ENCODE measurements at regions not wholly inside any gene's neighbourhood (a gene's known extent, or its start where the extent isn't known, plus 50 kb on each side); places are given as distances from the start of the nearest gene placed in this dataset.

DNA sequence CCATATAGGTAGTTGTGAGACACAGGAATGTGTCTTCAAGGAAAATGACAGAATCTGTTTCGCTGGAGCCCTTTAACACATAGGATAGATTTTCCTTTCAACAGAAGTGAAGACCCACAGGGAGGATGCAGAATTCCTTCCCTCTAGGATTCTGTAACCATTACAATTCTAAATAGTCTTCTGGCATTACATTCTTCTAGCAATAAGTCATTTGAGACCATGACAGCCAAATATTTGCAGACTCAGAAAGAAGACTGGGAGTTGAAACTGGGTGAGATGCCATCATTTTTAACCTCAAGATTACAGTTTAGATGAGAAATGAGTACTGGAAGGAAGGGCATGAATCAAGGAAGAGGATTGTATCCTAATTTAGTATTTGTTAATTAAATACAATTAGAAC is 61.6 kb downstream of the ZBTB18 start:
- DNase-seq (ENCODE audit: low read depth) (peak; percentile 93), FAIRE-seq (no peak)
- no peak overlapping the region for H3K4me3 ChIP-seq (ENCODE audit: insufficient read depth, low read depth, low read length)
- no peak overlapping the region for H2AFZ ChIP-seq (ENCODE audit: low read depth, low read length)
- no peaks in the 10 kb centered on the region for H3K9me3 ChIP-seq (ENCODE audit: insufficient read depth, low read depth, low read length)
- H3K36me3 ChIP-seq (ENCODE audit: insufficient read depth, low read length): no peaks in the 10 kb centered on the region
- H3K4me2 ChIP-seq (ENCODE audit: low read length): peak overlapping the region; percentile 49
- H3K27ac ChIP-seq (ENCODE audit: low read depth, low read length): peak overlapping the region; percentile 82
- H3K79me2 ChIP-seq (ENCODE audit: insufficient read depth, low read length): no peaks in the 10 kb centered on the region
- Mint-ChIP-seq H3K9me3 (ENCODE audit: unreplicated experiment) (no peaks in the 10 kb centered on the region), H3K4me1 (ENCODE audit: low read depth, unreplicated experiment) (peaks cover 39% of the 10 kb centered on the region), H3K27me3 (ENCODE audit: low read depth, unreplicated experiment) (peaks cover 8% of the 10 kb centered on the region), H3K27ac (ENCODE audit: unreplicated experiment) (peak overlapping the region; percentile 97), H3K4me3 (ENCODE audit: unreplicated experiment) (no peak overlapping the region), H3K36me3 (ENCODE audit: low read depth, unreplicated experiment) (no peaks in the 10 kb centered on the region)
- H3K27me3 ChIP-seq (ENCODE audit: insufficient read depth, low read length): no peaks in the 10 kb centered on the region
- H3K4me1 ChIP-seq (ENCODE audit: insufficient read depth, low read length): peaks cover 30% of the 10 kb centered on the region
- H3K9ac ChIP-seq (ENCODE audit: low read length): peak overlapping the region; percentile 58
- no peaks in the 10 kb centered on the region for H4K20me1 ChIP-seq (ENCODE audit: insufficient read depth, low read length)
- TF ChIP-seq, protein P1, sequence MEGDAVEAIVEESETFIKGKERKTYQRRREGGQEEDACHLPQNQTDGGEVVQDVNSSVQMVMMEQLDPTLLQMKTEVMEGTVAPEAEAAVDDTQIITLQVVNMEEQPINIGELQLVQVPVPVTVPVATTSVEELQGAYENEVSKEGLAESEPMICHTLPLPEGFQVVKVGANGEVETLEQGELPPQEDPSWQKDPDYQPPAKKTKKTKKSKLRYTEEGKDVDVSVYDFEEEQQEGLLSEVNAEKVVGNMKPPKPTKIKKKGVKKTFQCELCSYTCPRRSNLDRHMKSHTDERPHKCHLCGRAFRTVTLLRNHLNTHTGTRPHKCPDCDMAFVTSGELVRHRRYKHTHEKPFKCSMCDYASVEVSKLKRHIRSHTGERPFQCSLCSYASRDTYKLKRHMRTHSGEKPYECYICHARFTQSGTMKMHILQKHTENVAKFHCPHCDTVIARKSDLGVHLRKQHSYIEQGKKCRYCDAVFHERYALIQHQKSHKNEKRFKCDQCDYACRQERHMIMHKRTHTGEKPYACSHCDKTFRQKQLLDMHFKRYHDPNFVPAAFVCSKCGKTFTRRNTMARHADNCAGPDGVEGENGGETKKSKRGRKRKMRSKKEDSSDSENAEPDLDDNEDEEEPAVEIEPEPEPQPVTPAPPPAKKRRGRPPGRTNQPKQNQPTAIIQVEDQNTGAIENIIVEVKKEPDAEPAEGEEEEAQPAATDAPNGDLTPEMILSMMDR (IDR thresholded peaks at IDR 0.05; ENCODE audit: insufficient read depth, low read depth, low read length): no peak
- TF ChIP-seq EZH2 (IDR thresholded peaks at IDR 0.05; ENCODE audit: insufficient read depth, low read length): no peak

DNA sequence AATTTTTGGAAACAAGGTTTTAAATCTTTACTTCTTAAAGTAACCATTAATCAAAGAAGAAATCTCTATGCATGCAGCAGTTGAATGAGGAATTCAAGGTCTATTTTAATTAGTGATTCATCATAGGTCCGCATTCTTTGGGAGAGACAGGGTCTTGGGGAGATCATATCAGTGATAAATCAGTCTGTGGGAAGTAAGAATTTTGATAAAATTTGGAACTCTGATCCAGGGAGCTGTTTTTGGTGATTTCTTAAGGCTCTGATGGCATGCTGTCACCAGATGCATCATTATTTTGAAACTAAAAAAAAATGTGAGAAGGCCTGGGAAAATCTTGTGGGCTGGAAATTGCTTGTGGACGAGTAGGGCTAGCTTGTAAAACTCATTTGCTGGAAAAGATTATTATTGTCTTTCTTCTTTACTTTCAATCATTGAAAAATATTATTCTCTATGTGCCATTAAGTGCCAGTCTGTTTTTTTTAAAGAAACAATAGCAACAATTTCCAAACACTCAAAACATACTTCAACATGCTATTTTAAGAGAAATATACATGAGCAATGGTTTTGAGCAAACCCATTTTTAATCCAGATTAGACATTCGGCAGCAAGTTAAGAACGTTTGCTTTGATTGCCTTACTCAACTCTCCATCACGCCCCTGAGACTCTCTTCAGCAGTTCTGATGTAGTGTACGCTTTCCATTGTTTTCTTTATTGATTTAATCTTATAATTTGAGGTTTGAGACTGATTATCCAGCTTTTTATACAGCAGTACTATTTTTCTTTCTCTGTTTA is 62.6 kb downstream of the ZBTB18 start:
- Mint-ChIP-seq H3K27ac (ENCODE audit: unreplicated experiment) (peak overlapping the region; percentile 98), H3K9me3 (ENCODE audit: unreplicated experiment) (no peaks in the 10 kb centered on the region), H3K4me3 (ENCODE audit: unreplicated experiment) (no peak overlapping the region), H3K36me3 (ENCODE audit: low read depth, unreplicated experiment) (no peaks in the 10 kb centered on the region), H3K27me3 (ENCODE audit: low read depth, unreplicated experiment) (peaks cover 7% of the 10 kb centered on the region), H3K4me1 (ENCODE audit: low read depth, unreplicated experiment) (peaks cover 40% of the 10 kb centered on the region)
- H3K9me3 ChIP-seq (ENCODE audit: insufficient read depth, low read depth, low read length): no peaks in the 10 kb centered on the region
- DNase-seq (ENCODE audit: low read depth) (peak; percentile 96), FAIRE-seq (peak; percentile 39)
- peak overlapping the region; percentile 82 for H3K27ac ChIP-seq (ENCODE audit: low read depth, low read length)
- H3K4me3 ChIP-seq (ENCODE audit: insufficient read depth, low read depth, low read length): no peak overlapping the region
- peak overlapping the region; percentile 49 for H3K9ac ChIP-seq (ENCODE audit: low read length)
- no peaks in the 10 kb centered on the region for H4K20me1 ChIP-seq (ENCODE audit: insufficient read depth, low read length)
- no peak overlapping the region for H2AFZ ChIP-seq (ENCODE audit: low read depth, low read length)
- H3K79me2 ChIP-seq (ENCODE audit: insufficient read depth, low read length): no peaks in the 10 kb centered on the region
- H3K4me2 ChIP-seq (ENCODE audit: low read length): peak overlapping the region; percentile 50
- H3K4me1 ChIP-seq (ENCODE audit: insufficient read depth, low read length): peaks cover 32% of the 10 kb centered on the region
- H3K36me3 ChIP-seq (ENCODE audit: insufficient read depth, low read length): no peaks in the 10 kb centered on the region
- TF ChIP-seq, protein P1 (IDR thresholded peaks at IDR 0.05; ENCODE audit: insufficient read depth, low read depth, low read length): no peak
- no peak for TF ChIP-seq EZH2 (IDR thresholded peaks at IDR 0.05; ENCODE audit: insufficient read depth, low read length)
- no peaks in the 10 kb centered on the region for H3K27me3 ChIP-seq (ENCODE audit: insufficient read depth, low read length)

DNA sequence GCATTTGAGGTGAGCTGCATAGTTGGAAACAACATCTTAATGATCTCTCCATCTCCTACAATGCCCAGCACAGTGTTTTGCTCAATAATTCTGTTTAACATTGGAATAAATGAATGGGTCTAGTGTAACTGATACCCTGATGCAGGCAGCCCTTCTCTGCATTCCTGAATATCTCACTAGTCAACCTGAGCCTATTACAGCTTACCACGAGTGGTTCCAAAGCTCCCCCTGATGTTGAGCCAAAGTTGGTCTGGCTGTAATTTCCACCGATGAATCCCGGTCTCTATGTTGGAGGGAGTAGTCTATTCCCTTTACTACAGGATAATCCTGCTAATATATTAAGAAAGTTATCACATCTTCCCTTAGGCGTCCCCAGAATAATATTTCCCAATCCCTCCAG is 63.8 kb downstream of the ZBTB18 start:
- Histone ChIP-seq H3K4me1 (ENCODE audit: insufficient read depth, low read length) (peaks cover 32% of the 10 kb centered on the region), H2AFZ (ENCODE audit: low read depth, low read length) (no peak overlapping the region), H3K27ac (ENCODE audit: low read depth, low read length) (no peak overlapping the region), H3K79me2 (ENCODE audit: insufficient read depth, low read length) (no peaks in the 10 kb centered on the region), H3K27me3 (ENCODE audit: insufficient read depth, low read length) (no peaks in the 10 kb centered on the region), H3K36me3 (ENCODE audit: insufficient read depth, low read length) (no peaks in the 10 kb centered on the region), H3K9me3 (ENCODE audit: insufficient read depth, low read depth, low read length) (no peaks in the 10 kb centered on the region), H3K9ac (ENCODE audit: low read length) (no peak overlapping the region), H3K4me2 (ENCODE audit: low read length) (no peak overlapping the region), H4K20me1 (ENCODE audit: insufficient read depth, low read length) (no peaks in the 10 kb centered on the region), H3K4me3 (ENCODE audit: insufficient read depth, low read depth, low read length) (no peak overlapping the region)
- Mint-ChIP-seq H3K36me3 (ENCODE audit: low read depth, unreplicated experiment) (no peaks in the 10 kb centered on the region), H3K4me3 (ENCODE audit: unreplicated experiment) (no peak overlapping the region), H3K27ac (ENCODE audit: unreplicated experiment) (no peak overlapping the region), H3K4me1 (ENCODE audit: low read depth, unreplicated experiment) (peaks cover 40% of the 10 kb centered on the region), H3K9me3 (ENCODE audit: unreplicated experiment) (no peaks in the 10 kb centered on the region), H3K27me3 (ENCODE audit: low read depth, unreplicated experiment) (peaks cover 8% of the 10 kb centered on the region)
- no peak for TF ChIP-seq EZH2 (IDR thresholded peaks at IDR 0.05; ENCODE audit: insufficient read depth, low read length)
- TF ChIP-seq, protein P1 (IDR thresholded peaks at IDR 0.05; ENCODE audit: insufficient read depth, low read depth, low read length): no peak
- DNase-seq (ENCODE audit: low read depth) (no peak), FAIRE-seq (no peak)
